Activated CD8-positive, alpha-beta memory T cell treated with anti-CD3 and anti-CD28 coated beads for 36 hours (primary cell): ENCODE measurements at regions not wholly inside any gene's neighbourhood (a gene's known extent, or its start where the extent isn't known, plus 50 kb on each side); places are given as distances from the start of the nearest gene placed in this dataset.
"Not testable (repeated sequence)": the region's sequence is repeated elsewhere in the genome, so short reads cannot be mapped to it uniquely, and the experiment has no call there.

ENCODE experiments used
- CTCF ChIA-PET: fragments of 350-600 bp; sonication (Branson Sonifier 250); formaldehyde crosslinking; loops from one replicate; lab custom pipeline; 2021; ENCODE audit warnings: antibody characterized with exemption; lab: Charles Lee
- POLR2A ChIA-PET: fragments of 350-600 bp; sonication (Branson Sonifier 250); formaldehyde crosslinking; loops from one replicate; lab custom pipeline; 2021; ENCODE audit warnings: antibody characterized with exemption; lab: Charles Lee

DNA sequence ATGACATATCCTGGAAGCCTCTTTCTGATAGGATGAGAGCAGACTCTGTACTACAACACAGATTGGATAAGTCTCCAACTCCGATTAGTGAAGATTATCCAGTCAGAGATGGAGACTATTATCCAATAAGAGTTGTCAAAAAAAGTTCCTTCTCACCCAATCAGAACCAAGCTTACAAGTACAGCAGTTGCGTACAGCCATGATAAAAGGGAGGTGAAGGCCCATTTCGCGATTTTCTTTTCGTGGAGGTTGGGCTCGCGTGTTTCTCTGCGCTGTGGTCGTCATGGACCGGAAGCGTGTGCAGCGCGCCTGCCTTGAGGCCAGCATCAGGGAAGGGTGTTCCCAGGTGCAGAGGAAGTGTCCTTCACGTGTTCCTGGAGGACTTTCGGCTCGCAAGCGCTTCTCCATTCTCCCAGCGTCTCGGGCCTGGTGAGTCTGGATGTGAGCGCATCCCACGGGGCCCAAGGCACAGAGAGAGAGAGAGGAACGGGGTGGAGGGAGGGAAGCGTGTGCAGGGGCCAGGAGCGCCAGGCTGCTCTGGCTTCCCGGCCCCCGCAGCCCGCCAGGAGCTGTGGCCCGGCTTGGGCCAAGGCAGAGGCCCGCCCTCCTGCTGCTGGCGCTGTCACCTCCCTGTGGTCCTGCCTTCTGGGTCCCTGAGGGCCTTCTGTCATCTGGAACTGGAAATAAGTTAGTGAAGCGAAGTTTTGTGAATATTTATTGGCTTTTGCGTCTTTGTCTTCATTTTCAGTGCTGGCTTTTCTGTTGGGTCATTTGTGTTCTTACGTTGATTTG is 53.9 kb downstream of the CDRT15L2 start:
- CTCF ChIA-PET, POLR2A ChIA-PET: not testable (repeated sequence)

DNA sequence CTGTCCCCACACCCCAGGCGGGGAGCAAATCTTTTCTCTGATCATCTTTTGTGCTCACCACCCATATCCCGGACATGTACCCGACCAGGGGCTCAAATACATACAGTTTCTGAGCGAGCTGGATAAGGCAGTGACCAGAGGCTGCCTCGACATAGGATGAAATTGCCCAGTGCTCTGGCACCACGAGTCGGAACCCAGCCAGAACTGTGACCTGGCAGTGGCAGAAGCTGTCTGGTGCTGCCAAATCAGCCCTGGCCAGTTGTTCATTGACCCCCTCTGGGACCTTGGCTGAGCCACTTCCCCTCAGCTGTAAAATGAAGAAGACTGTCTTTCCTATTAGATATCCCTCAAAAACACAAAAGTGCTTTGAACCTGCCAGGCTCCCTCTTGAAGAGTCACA is 60.6 kb downstream of the CDRT15L2 start:
- CTCF ChIA-PET, POLR2A ChIA-PET: not testable (repeated sequence)

DNA sequence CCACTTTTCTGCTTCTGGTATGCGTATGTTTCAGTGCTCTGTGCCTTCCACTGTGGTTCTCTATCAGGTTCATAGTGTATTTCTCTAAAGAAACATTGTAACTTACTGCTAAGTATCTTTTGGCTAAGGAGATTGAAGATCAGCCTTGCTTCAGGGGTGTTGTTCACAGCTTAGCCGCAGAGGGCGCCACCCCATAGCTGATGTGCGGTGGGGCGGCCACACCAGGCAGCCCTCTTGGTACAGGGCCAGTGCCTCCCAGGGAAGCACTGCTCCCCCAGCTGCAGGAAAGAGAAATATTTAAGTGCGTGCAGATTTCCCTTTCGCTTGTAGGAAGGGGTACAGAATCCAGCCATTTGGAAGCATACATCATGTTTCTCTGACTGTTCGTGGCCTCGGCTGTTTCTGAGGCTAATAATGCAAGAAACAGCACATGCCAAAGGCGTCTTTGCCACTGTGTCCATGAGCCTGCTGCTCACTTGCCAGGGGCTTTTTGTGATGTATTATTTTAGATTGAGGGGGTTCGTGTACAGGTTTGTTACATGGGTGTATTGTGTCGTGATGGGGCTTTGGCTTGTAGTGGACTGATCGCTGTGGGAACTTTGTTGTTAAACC is 67.2 kb downstream of the CDRT15L2 start:
- CTCF ChIA-PET, POLR2A ChIA-PET: not testable (repeated sequence)

DNA sequence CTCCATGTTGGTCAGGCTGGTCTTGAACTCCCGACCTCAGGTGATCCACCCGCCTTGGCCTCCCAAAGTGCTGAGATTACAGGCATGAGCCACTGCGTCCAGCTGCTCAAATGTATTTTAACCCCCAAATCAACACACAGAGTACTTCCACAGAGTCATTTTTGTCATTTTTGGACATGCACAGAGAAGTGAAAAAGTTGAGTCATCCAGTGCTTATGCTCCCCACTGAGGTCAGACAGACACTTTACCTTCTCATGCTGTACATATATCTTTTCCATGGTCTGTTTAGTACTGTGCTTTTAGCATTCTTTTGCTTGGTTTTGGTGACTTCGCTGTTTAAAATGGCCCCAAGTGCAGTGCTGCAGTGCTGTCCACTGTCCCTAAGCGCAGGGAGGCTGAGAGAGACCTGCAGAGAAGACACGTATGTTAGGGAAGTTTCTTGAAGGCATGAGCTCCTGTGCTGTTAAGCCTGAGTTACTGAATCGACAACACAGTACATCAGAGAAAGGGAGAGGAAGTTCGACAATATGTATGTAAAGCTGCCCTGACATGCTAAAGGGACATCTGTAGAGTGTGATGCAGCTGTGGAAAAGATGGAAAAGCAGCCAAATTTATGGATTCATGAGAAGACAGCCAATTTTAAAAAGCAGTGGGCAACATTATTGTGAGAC is 69.7 kb downstream of the CDRT15L2 start:
- CTCF ChIA-PET, POLR2A ChIA-PET: not testable (repeated sequence)

DNA sequence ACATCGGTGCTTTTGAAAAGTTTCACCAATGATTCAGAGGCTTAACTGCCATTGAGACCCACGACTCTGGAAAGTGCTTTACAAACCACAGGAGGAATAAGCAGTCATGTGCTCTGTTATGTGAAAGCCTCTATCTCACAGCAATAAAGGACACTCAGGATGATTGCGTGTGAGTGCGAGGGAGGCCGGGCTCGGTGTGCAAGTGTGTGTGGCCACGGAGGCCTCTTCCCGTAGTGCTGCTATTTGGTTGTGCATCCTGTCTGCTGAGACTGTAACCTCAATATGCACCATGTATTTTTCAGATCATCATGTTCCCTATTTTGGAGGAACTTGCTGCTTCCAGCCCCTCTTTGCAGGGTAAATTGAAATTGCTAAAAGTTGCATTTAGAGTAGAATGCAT is 71.5 kb downstream of the CDRT15L2 start:
- POLR2A ChIA-PET, CTCF ChIA-PET: not testable (repeated sequence)

DNA sequence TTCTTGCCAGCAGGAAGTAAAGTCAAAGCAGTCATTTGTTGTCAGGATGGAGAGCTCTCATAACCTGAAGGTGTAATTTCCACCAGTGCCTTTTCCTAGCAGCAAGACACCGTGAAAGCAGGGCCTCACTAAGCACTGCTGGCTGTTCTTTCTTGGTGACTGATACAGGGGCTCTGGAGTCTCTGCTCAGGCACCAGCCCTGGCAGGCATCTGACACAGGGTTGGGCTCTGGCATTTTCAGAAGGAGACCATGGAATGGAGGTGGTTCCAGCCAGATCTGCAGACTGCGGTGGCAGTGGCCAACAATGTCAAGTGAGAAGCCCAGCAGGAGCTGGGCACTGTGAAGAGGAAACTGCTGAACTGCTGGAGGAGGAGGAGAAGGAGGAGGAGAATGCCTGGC is 72.2 kb downstream of the CDRT15L2 start:
- CTCF ChIA-PET, POLR2A ChIA-PET: not testable (repeated sequence)

DNA sequence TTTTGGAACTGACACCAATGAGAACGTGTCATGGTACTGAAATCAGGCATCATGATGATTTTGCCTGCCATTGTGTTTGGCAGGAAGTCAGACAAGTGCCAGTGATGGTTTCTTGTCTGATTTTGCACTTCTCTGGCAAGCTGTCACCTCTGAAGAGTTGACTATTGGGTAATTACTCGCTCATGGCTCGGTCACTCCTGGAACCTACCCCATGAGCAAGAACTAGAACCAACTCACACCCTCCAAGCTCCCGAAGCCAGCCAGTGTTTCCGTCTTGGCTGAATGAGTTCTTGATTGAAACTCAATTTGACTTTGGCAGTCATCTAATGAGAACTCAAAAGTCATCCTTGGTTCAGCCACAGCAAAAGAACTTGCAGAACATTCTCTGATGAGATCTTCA is 73.9 kb downstream of the CDRT15L2 start:
- POLR2A ChIA-PET, CTCF ChIA-PET: not testable (repeated sequence)

DNA sequence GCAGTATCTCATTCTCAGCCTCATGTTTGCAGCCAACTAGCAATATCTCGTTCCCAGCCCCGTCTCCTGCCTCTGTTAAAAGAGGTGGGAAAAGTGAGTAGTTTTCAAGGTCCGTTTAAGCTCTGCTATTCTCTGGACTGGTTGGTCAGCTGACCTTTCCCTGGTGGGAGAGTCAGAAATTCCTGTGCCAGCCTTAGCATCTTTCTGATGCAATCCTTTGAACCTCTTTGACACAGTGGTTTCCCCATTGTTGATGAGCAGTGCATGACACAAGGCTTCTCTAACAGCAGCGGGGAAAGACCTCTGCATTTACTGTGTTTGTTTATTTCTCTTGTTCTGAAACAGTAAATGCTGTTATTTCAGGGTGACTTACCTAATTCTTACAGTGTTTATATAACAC is 74.6 kb downstream of the CDRT15L2 start:
- POLR2A ChIA-PET, CTCF ChIA-PET: not testable (repeated sequence)

DNA sequence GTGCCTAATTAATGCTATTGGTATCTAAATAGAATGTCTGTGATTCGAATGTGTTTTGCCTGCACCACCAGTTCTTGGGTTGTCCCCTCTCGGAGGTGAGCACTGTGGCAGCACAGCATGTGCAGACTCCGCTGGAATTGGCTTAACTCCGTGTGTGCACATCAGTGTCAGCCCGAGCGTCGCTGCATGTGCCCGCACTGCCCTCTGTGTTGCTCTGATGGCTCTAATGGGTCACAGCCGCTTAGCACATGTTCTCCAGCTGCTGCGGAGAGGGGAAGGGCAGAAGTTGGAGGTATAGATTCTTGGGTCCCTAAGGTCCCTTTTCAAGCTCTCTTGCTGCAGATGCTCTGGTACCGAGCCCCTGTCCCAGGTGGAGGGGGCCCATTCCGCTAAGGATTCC is 75.1 kb downstream of the CDRT15L2 start:
- CTCF ChIA-PET, POLR2A ChIA-PET: not testable (repeated sequence)

DNA sequence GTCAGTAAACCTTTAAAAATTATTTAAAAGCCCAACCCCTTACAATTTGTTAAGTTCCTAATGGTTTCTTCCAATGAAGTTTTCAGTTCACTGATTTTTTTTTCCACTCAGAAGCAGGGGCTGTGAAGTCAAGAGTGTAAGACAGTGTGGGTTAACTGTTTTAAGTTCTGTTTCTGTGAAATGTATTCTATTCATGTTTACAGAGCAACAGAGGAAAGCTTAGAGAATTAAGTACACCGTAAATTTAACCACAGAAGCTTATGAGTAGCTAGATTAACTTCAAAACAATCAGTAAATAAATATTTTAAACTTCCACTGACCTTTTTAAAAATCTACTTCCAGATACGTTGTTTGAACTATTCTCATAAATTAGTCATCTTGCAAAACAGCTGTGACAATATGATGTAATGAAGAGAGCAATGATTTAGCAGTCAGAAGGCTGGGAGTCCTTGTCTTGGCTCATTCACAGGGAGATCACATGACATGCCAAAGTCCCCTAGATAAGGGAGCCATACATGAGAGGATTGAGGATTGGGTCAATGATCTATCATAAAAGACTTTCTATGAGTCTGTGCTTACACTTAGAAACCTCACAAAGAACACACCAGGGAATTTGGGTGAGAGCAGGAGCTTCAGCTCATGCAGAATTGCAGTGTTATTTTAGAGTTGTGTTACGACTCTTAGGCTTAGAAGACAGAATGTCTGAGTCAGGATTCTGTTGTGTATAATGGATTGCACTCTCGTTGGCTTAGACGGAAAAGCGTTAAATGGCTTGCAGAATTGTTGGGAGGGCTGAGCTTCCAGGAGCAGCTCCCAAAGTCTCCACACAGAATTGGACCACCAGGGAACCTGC is 85.8 kb downstream of the CDRT15L2 start:
- POLR2A ChIA-PET, CTCF ChIA-PET: not testable (repeated sequence)

DNA sequence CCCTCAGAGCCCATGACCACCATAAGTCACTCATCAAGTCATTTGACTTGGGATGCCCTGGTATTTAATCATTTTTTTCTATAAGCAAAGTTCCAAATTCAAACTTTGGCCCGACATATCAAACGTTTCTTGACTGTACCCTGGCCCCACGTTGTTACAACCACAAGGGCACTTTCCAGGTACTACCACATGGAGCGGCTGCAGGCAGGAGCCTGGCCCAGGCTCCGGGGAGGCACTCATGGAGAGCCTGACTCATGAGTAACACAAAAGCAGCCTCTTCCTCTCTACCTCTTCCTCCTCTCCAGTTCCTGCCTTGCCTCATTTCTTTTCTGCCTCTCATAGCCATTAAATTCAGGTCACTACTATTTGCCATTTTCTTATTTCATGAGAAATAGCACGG is 87.2 kb downstream of the CDRT15L2 start:
- CTCF ChIA-PET, POLR2A ChIA-PET: not testable (repeated sequence)

DNA sequence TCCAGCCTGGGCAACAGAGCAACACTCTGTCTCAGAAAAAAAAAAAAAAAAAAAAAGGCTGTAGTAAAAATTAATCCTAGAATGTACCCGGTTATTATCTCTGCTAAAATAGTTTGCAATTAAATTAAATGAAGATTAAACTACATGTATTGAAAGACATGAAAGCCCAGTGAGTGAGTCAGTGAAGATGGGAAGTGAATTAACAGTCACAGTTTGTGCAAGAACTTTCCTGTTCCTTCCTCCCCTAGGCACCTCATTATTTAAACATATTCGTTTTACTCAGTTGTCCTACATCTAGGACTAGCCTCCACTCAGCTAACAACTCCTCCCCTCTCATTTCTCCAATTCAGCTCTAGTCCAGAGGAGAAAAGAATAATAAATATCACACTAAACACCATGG is 88.2 kb downstream of the CDRT15L2 start:
- POLR2A ChIA-PET, CTCF ChIA-PET: not testable (repeated sequence)

DNA sequence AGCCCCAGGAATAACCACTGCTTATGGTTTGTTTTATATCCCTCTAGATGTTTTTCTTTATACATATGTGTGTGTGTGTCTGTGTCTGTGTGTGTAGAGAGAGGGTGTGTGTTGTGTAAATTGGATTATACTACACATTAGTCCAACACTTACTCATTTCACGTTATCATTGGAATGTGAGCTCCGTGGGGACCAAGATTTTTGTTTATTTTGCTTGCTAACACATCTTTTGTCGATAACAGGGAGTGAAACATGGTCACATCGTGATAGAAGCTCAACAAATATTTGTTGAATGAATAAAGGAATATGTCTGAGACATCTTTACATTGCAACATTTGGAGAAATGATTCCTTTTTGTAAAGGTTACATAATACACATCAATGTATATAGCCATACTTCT is 88.8 kb downstream of the CDRT15L2 start:
- CTCF ChIA-PET, POLR2A ChIA-PET: not testable (repeated sequence)

DNA sequence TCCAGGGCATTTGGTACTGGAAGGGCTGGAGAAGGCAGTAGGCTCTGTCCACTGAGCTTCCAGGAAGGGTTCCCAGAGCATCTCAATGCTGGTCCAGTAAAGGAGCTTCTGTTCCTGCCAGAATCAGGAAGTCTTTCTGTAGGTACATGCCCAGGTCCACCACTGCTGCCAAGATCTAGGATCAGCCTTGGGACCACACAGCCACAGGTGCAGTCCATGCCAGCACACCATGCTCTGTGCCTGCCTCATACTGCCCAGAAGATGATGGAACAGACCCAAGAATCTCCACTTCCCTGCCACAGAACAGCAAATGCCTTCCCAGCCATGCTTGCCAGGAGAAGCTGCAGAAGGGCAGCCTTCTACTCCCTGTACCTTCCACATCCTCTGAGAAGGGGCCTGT is 89.3 kb downstream of the CDRT15L2 start:
- POLR2A ChIA-PET, CTCF ChIA-PET: not testable (repeated sequence)

DNA sequence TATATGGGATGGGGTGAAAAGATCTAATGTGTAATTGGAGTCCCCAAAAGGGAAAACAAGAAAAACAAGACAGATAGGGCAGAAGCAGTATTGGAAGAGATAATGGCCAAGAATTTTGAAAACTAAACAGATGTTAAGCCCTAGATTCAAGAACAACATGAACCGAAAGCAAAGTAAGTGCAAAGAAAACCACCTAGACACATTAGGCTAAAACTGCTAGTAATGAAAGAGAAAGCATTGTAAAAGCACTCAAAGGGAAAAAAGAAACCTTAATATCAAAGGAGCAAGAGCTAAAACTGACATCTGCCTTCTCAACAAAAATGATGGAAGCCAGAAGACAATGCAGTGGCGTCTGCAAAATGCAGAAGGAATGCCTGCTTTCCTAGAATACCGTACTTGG is 91.0 kb downstream of the CDRT15L2 start:
- CTCF ChIA-PET, POLR2A ChIA-PET: not testable (repeated sequence)

DNA sequence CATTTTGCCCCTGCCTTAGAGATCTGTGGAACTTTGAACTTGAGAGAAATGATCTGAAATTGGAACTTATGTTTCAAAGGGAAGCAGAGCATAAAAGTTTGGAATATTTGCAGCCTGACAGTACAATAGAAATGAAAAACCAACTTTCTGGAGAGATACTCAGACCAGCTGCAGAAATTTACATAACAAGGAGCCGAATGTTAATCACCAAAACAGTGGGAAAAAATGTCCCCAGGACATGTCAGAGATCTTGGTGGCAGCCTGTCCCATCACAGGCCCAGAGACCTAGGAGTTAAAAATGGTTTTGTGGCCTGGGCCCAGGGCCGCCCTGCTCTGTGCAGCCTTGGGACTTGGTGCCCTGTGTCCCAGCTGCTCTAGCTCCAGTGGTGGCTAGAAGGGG is 94.8 kb downstream of the CDRT15L2 start:
- POLR2A ChIA-PET, CTCF ChIA-PET: not testable (repeated sequence)

DNA sequence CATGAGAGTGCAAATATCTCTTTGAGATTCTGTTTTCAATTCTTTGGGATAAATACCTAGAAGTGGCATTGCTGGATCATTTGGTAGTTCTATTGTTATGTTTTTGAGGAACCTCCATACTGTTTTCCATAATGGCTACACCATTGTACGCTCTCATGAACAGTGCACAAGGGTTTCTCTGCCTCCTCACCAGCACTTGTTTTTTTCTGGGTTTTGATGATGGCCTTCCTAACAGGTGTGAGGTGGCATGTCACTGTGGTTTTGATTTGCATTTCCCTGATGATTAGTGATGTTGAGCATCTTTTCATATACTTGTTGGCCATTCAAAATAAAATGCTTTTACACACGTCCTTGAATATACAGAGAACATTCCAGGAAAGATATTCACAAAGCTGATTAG is 96.2 kb downstream of the CDRT15L2 start:
- CTCF ChIA-PET, POLR2A ChIA-PET: not testable (repeated sequence)

DNA sequence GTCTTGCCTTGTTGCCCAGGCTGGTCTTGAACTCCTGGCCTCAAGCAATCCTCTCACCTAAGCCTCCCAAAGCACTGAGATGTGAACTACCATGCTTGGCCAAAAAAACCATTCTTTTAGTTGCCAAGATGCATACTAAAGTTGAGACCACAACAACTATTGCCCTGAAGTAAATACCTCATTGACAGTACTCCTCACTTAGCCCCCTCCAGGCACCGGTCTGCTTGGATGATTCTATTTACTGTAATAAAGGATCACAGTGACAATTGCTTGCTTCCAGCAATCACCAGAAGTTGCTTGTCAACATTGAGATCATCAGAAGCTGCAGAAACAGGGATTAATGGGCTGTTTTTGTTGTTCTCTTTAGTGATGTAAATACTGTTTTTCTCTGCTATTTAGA is 97.1 kb downstream of the CDRT15L2 start:
- POLR2A ChIA-PET, CTCF ChIA-PET: not testable (repeated sequence)

DNA sequence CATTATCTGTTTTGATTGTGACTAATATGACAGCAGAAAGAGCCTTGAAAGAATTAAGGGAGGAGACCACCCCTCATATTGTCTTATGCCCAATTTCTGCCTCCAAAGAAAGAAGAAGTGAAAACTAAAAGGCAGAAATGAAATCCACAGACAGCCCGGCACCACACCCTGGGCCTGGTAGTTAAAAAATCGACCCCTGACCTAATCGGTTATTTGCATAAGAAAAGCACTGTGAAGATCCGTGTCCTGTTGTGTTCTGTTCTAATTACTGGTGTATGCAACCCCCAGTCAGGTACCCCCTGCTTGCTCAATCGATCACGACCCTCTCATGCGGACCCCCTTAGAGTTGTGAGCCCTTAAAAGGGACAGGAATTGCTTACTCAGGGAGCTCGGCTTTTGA is 97.9 kb downstream of the CDRT15L2 start:
- POLR2A ChIA-PET, CTCF ChIA-PET: not testable (repeated sequence)

DNA sequence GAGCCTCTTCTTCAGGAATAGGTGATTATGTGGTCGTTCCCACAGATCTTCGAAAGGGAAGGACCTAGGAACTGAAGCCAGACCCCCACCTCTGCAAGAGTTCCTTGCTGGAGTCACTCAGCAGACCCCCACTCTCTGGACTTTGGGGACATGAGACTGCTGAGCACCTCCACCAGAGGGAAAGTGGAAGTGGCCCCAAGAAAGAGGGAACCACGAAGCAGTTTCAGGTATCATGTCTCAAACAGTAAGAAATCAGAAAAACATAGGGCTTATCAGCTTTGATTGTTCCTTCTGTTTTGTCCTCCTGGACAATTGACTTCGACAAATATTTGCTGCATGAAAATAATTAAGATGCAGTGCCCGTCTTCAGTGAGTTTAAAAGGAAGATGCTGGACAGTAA is 98.9 kb downstream of the CDRT15L2 start:
- POLR2A ChIA-PET, CTCF ChIA-PET: not testable (repeated sequence)
